ENCODE measurements at regions not wholly inside any gene's neighbourhood (a gene's known extent, or its start where the extent isn't known, plus 50 kb on each side); places are given as distances from the start of the nearest gene placed in this dataset.

GRCh38 chr7:64102656-64103400, 57.6 kb downstream of the ZNF727 start:
- no peak for TF ChIP-seq ZIC2 (tag by site-specific recombination; IDR thresholded peaks at IDR 0.05)
- TF ChIP-seq ZNF148 (tag by site-specific recombination; IDR thresholded peaks at IDR 0.05; ENCODE audit: borderline replicate concordance) = no peak
- Histone ChIP-seq H3K36me3 (ENCODE audit: control insufficient read depth in 2 of 2, insufficient read depth in 1 of 2, low read length in 2 of 2) (no peaks in the 10 kb centered on the region), H3K4me3 (ENCODE audit: low read depth, low read length) (no peak overlapping the region), H3K4me1 (ENCODE audit: control insufficient read depth, insufficient read depth, low read length) (no peaks in the 10 kb centered on the region), H3K9me3 (ENCODE audit: control insufficient read depth, insufficient read depth, low read depth, low read length) (no peaks in the 10 kb centered on the region), H3K27ac (ENCODE audit: extremely low read depth, low read depth, low read length) (no peak overlapping the region)
- ChIA-PET POLR2A (no interaction called here), CTCF (no interaction called here)

GRCh38 chr7:64113981-64114380, 68.7 kb downstream of the ZNF727 start:
- no peak for TF ChIP-seq ZNF544 (tag by site-specific recombination; IDR thresholded peaks at IDR 0.05)
- no peak for TF ChIP-seq FEZF1 (tag by site-specific recombination; IDR thresholded peaks at IDR 0.05)
- TF ChIP-seq ZFP37 (tag by site-specific recombination; IDR thresholded peaks at IDR 0.05) = no peak
- no peak for TF ChIP-seq MEIS1 (CRISPR knock-in tag; IDR thresholded peaks at IDR 0.05; ENCODE audit: borderline replicate concordance)
- no peak for TF ChIP-seq ZNF302 (tag by site-specific recombination; IDR thresholded peaks at IDR 0.05; ENCODE audit: low read depth)
- no peak for TF ChIP-seq ZNF404 (tag by site-specific recombination; IDR thresholded peaks at IDR 0.05)
- TF ChIP-seq ZFP41 (tag by site-specific recombination; IDR thresholded peaks at IDR 0.05; ENCODE audit: borderline replicate concordance) = no peak
- TF ChIP-seq ZBTB7A (tag by site-specific recombination; IDR thresholded peaks at IDR 0.05; ENCODE audit: low read depth) = no peak
- TF ChIP-seq ZNF112 (tag by site-specific recombination; IDR thresholded peaks at IDR 0.05) = no peak
- TF ChIP-seq ZNF16 (tag by site-specific recombination; IDR thresholded peaks at IDR 0.05; ENCODE audit: low read depth) = no peak
- TF ChIP-seq ZNF449 (tag by site-specific recombination; IDR thresholded peaks at IDR 0.05) = no peak
- no peak for TF ChIP-seq ZXDB (tag by site-specific recombination; IDR thresholded peaks at IDR 0.05)
- no peak for TF ChIP-seq ZNF837 (tag by site-specific recombination; IDR thresholded peaks at IDR 0.05)
- TF ChIP-seq ZNF555 (tag by site-specific recombination; conservative IDR thresholded peaks at IDR 0.05) = no peak
- Histone ChIP-seq H3K4me1 (ENCODE audit: control insufficient read depth, insufficient read depth, low read length) (no peaks in the 10 kb centered on the region), H3K36me3 (ENCODE audit: control insufficient read depth in 2 of 2, insufficient read depth in 1 of 2, low read length in 2 of 2) (no peaks in the 10 kb centered on the region), H3K9me3 (ENCODE audit: control insufficient read depth, insufficient read depth, low read depth, low read length) (no peaks in the 10 kb centered on the region), H3K4me3 (ENCODE audit: low read depth, low read length) (no peak overlapping the region), H3K27ac (ENCODE audit: extremely low read depth, low read depth, low read length) (no peak overlapping the region)
- POLR2A ChIA-PET = no interaction called here
- CTCF ChIA-PET = no interaction called here

- H3K36me3 ChIP-seq (ENCODE audit: control insufficient read depth in 2 of 2, insufficient read depth in 1 of 2, low read length in 2 of 2) = no peaks in the 10 kb centered on the region
- no peaks in the 10 kb centered on the region for H3K9me3 ChIP-seq (ENCODE audit: control insufficient read depth, insufficient read depth, low read depth, low read length)
- ChIA-PET CTCF (no interaction called here), POLR2A (no interaction called here)
- TF ChIP-seq ZNF274 (IDR thresholded peaks at IDR 0.05; ENCODE audit: low read length) = no peak
- no peak for TF ChIP-seq ZNF274 (tag by site-specific recombination; IDR thresholded peaks at IDR 0.05; ENCODE audit: borderline replicate concordance)
- no peak for TF ChIP-seq ZNF549 (tag by site-specific recombination; IDR thresholded peaks at IDR 0.05)
- no peak for TF ChIP-seq ZNF416 (tag by site-specific recombination; IDR thresholded peaks at IDR 0.05)
- no peak overlapping the region for H3K4me3 ChIP-seq (ENCODE audit: low read depth, low read length)
- no peak overlapping the region for H3K27ac ChIP-seq (ENCODE audit: extremely low read depth, low read depth, low read length)
- H3K4me1 ChIP-seq (ENCODE audit: control insufficient read depth, insufficient read depth, low read length) = no peaks in the 10 kb centered on the region
These were observed 69.6 kb downstream of the ZNF727 start for GRCh38 chr7:64114791-64115190.
